GM12878 (cell line): ENCODE measurements at regions not wholly inside any gene's neighbourhood (a gene's known extent, or its start where the extent isn't known, plus 50 kb on each side); places are given as distances from the start of the nearest gene placed in this dataset.

Source experiments
- ATAC-seq: fragments of 200-7000 bp; cut with Tn5 transposase; 3 replicates; pipeline ENCODE4 v1.9.1; 2020; ENCODE audit warnings: mild to moderate bottlenecking, moderate library complexity
- BruUV-seq: library from RNA; stranded (reverse); fragments of 400-500 nt; replicated peaks from 2 replicates; lab custom pipeline; 2021; lab: Mats Ljungman, UMichigan
- CTCF ChIA-PET: fragments of 300-600 bp; sonication (Branson Sonifier 250); formaldehyde crosslinking; extraction: SDS; loops from one replicate; lab custom pipeline; 2021; ENCODE audit warnings: inconsistent platforms; lab: Yijun Ruan, JAX
- POLR2A ChIA-PET: fragments of 350-600 bp; formaldehyde crosslinking; extraction: SDS; loops from one replicate; lab custom pipeline; 2021; ENCODE audit warnings: inconsistent platforms; lab: Charles Lee
- RAD21 ChIA-PET: fragments of 300-600 bp; sonication (Branson Sonifier 250); formaldehyde crosslinking; loops from one replicate; lab custom pipeline; 2023; ENCODE audit warnings: antibody characterized with exemption; ENCODE audit not compliant: unreplicated experiment; lab: Charles Lee
- SMC1A ChIA-PET: fragments of 300-600 bp; sonication (Branson Sonifier 250); formaldehyde crosslinking; loops from one replicate; lab custom pipeline; 2023; ENCODE audit not compliant: unreplicated experiment, uncharacterized antibody; lab: Charles Lee
- DNase-seq: peaks from one replicate; pipeline ENCODE4 v3.0.0-alpha.2; 2011; ENCODE audit warnings: low read depth, low spot score
- FAIRE-seq: peaks from 3 replicates; lab custom pipeline; 2011; peaks lifted over from hg19 to GRCh38; lab: Jason Lieb, UNC
- H2AFZ ChIP-seq: 2 replicates; pipeline ENCODE4 v1.6.0; 2011; ENCODE audit warnings: low read depth, low read length, control low read depth; ENCODE audit not compliant: control insufficient read depth
- H3K27ac ChIP-seq: 2 replicates; pipeline ENCODE4 v1.5.1; 2011; ENCODE audit warnings: control low read depth; ENCODE audit not compliant: control insufficient read depth, insufficient read depth
- H3K27me3 ChIP-seq, 2 experiments: replicated peaks in 1 of 2; 2 replicates each; pipeline versions ENCODE4 v1.6.0 to v1.6.1; 2011; ENCODE audit warnings: low read length in 1 of 2; ENCODE audit not compliant: control insufficient read depth in 2 of 2, insufficient read depth in 2 of 2
- H3K36me3 ChIP-seq, 2 experiments: 2 replicates each; pipeline ENCODE4 v1.5.1; 2011; ENCODE audit warnings: low read length in 1 of 2; ENCODE audit not compliant: control insufficient read depth in 2 of 2, insufficient read depth in 2 of 2
- H3K4me1 ChIP-seq: 2 replicates; pipeline ENCODE4 v1.6.1; 2011; ENCODE audit warnings: mild to moderate bottlenecking, low read length, moderate library complexity, mixed read lengths; ENCODE audit not compliant: control insufficient read depth, insufficient read depth
- H3K4me2 ChIP-seq: 2 replicates; pipeline ENCODE4 v1.6.0; 2011; ENCODE audit warnings: control low read depth; ENCODE audit not compliant: control insufficient read depth, insufficient read depth
- H3K4me3 ChIP-seq: fragments of 200-600 bp; sonication (generic); 2 replicates; pipeline ENCODE4 v1.5.1; 2016
- H3K79me2 ChIP-seq: 2 replicates; pipeline ENCODE4 v1.6.0; 2011; ENCODE audit warnings: low read length; ENCODE audit not compliant: control insufficient read depth, insufficient read depth
- H3K9ac ChIP-seq: 2 replicates; pipeline ENCODE4 v1.8.0; 2011; ENCODE audit warnings: low read length, control low read depth, mixed read lengths; ENCODE audit not compliant: control insufficient read depth, insufficient read depth
- H3K9me3 ChIP-seq: replicated peaks from 3 replicates; pipeline ENCODE4 v1.5.1; 2011; ENCODE audit warnings: mild to moderate bottlenecking, low read length; ENCODE audit not compliant: control insufficient read depth, insufficient read depth
- H4K20me1 ChIP-seq: 2 replicates; pipeline ENCODE4 v1.6.0; 2011; ENCODE audit not compliant: control insufficient read depth, insufficient read depth
- EGR1 ChIP-seq, 2 experiments: IDR thresholded peaks; 1 replicate in 1 of 2; 2 replicates in 1 of 2; pipeline ENCODE4 v1.6.1; 2011 to 2012; ENCODE audit warnings: low read depth in 2 of 2, low read length in 2 of 2, borderline replicate concordance in 1 of 2, mild to moderate bottlenecking in 1 of 2, moderate library complexity in 1 of 2
- FOS ChIP-seq: IDR thresholded peaks from 3 replicates; pipeline ENCODE4 v1.6.1; 2011; ENCODE audit warnings: borderline replicate concordance; ENCODE audit not compliant: insufficient read length; ENCODE audit errors: extremely low read depth
- FOXM1 ChIP-seq: IDR thresholded peaks from 2 replicates; pipeline ENCODE4 v1.6.1; 2012; ENCODE audit warnings: low read depth, mild to moderate bottlenecking, inconsistent platforms, low read length, moderate library complexity
- NFYB ChIP-seq: IDR thresholded peaks from 2 replicates; pipeline ENCODE4 v1.6.1; 2011; ENCODE audit warnings: low read depth, mild to moderate bottlenecking, low read length, improper control_type of control experiment, moderate library complexity; ENCODE audit not compliant: insufficient read depth
- NR2C1 ChIP-seq: fragments of 450-650 bp; IDR thresholded peaks from 2 replicates; pipeline ENCODE4 v1.6.1; 2017; ENCODE audit warnings: antibody characterized with exemption, mild to moderate bottlenecking, moderate library complexity
- TCF12 ChIP-seq: IDR thresholded peaks from 2 replicates; pipeline ENCODE4 v1.6.1; 2011; ENCODE audit warnings: low read depth, mild to moderate bottlenecking, low read length
- WGBS: methylation state at CpG from one replicate; pipeline ENCODE4 v1.1.6; 2016; ENCODE audit warnings: low lambda C conversion rate; ENCODE audit not compliant: insufficient replicate concordance, insufficient coverage; ENCODE audit errors: missing lambda C conversion rate; 5-methylcytosine and 5-hydroxymethylcytosine counted together
- in situ Hi-C: fragments of 300-500 bp; cut with MboI; formaldehyde crosslinking; loops from 9 replicates; pipeline ENCODE4 v1.14.3; 2018; ENCODE audit warnings: mixed read lengths
- intact Hi-C: fragments of 100-400 bp; cut with micrococcal nuclease; formaldehyde crosslinking; loops from one replicate; pipeline ENCODE4 v1.14.2; 2022; ENCODE audit not compliant: unreplicated experiment
- TF ChIP-seq, protein P1 (sequence below): fragments of 450-650 bp; IDR thresholded peaks from 2 replicates; pipeline ENCODE4 v1.6.1; 2017; ENCODE audit warnings: borderline replicate concordance
- TF ChIP-seq, protein P2 (sequence below): fragments of 450-650 bp; IDR thresholded peaks from 2 replicates; pipeline ENCODE4 v1.6.1; 2016; ENCODE audit warnings: mild to moderate bottlenecking
- TF ChIP-seq, protein P3 (sequence below): IDR thresholded peaks from 2 replicates; pipeline ENCODE4 v1.6.1; 2012; ENCODE audit warnings: mild to moderate bottlenecking, low read depth, low read length

DNA sequence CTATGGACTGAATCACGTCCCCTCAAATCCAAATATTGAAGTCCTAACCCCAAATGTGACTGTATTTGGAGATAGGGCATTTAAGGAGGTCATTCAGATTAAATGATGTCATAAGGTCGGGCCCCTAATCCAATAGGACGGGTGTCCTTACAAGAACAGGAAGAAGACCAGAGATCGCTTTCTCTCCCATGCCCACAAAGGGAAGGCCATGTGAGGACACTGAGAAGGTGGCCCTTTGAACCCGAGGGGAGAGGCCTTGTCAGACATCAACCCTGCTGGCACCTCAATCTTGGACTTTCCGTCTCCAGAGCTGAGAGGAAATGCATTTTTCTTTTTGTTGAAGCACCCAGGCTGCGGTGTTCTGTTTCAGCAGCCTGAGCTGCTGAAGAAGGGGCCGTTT, 72.3 kb upstream of the KLF6 start:
- ChIA-PET RAD21 (no interaction called here), CTCF (no interaction called here), SMC1A (interaction anchor here (12.8 kb wide), 1 partner anchor 14 kb away, joined by 295 read pairs; no protein-coding TSS in a partner anchor), POLR2A (interaction anchor here (0.5 kb wide), 1 partner anchor 1995 kb away, joined by 3 read pairs; no protein-coding TSS in a partner anchor)
- peaks cover 8% of the 10 kb centered on the region for H3K4me1 ChIP-seq
- H3K4me3 ChIP-seq, result no peak overlapping the region
- 62% methylated on average over 8 of the region's 8 CpGs for WGBS
- no peak overlapping the region for H3K4me2 ChIP-seq
- H3K27me3 ChIP-seq, result no peaks in the 10 kb centered on the region
- no peak overlapping the region for H2AFZ ChIP-seq
- no peaks in the 10 kb centered on the region for H3K79me2 ChIP-seq
- H3K27ac ChIP-seq, result no peak overlapping the region
- no peak overlapping the region for H3K9ac ChIP-seq
- H3K9me3 ChIP-seq, result no peaks in the 10 kb centered on the region; the same call in 2 of the 3 replicates
- H3K36me3 ChIP-seq, result no peaks in the 10 kb centered on the region
- in situ Hi-C loops, result no loop called here
- no TSS peak for BruUV-seq
- intact Hi-C loops, result no loop called here
- no peak for TF ChIP-seq FOXM1
- TF ChIP-seq FOS, result no peak
- TF ChIP-seq TCF12, result no peak
- TF ChIP-seq NR2C1, result no peak
- TF ChIP-seq, all 136 proteins: peak for 0
- FAIRE-seq, result no peak
- no peak for ATAC-seq
- DNase-seq, result no peak
- no peaks in the 10 kb centered on the region for H4K20me1 ChIP-seq

DNA sequence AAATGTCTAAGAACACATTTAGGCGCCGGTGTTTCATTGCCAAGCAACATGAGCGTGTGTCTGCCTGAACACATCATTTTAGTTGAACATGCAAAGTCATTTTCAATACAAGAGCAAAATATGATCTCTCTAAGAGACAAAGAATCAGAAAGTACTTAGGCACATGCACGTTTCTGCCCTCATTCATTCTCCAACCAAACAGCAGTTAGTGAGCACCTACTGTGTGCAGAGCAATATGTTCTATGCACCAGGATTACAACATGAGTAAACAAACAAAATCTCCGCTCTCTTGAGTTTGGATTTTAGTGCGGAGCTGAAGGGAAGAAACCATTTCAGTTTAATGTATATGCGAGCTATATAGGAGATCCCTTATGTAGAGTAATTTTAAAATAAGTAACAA, 71.6 kb upstream of the KLF6 start:
- no peak for DNase-seq
- WGBS, result 83% methylated on average over 7 of the region's 7 CpGs
- no peaks in the 10 kb centered on the region for H3K9me3 ChIP-seq
- H3K4me3 ChIP-seq, result no peak overlapping the region
- FAIRE-seq, result no peak
- no peak overlapping the region for H3K27ac ChIP-seq
- no peaks in the 10 kb centered on the region for H3K27me3 ChIP-seq
- no peak for ATAC-seq
- no peaks in the 10 kb centered on the region for H3K79me2 ChIP-seq
- ChIA-PET SMC1A (interaction anchor here (12.8 kb wide), 1 partner anchor 15 kb away, joined by 295 read pairs; no protein-coding TSS in a partner anchor), POLR2A (no interaction called here), RAD21 (interaction anchor here (6.5 kb wide), 1 partner anchor 9 kb away, joined by 52 read pairs; no protein-coding TSS in a partner anchor), CTCF (interaction anchor here (1.5 kb wide), 1 partner anchor 9 kb away, joined by 4 read pairs; no protein-coding TSS in a partner anchor)
- peaks cover 15% of the 10 kb centered on the region for H3K4me1 ChIP-seq
- no peaks in the 10 kb centered on the region for H3K36me3 ChIP-seq
- no peak overlapping the region for H2AFZ ChIP-seq
- no peak overlapping the region for H3K4me2 ChIP-seq
- in situ Hi-C loops, result no loop called here
- no peak overlapping the region for H3K9ac ChIP-seq
- intact Hi-C loops, result no loop called here
- BruUV-seq, result no TSS peak
- H4K20me1 ChIP-seq, result no peaks in the 10 kb centered on the region
- no peak for TF ChIP-seq EGR1 (IDR thresholded peaks at IDR 0.05; ENCODE audit: borderline replicate concordance in 1 of 2, low read depth in 2 of 2, low read length in 2 of 2)
- TF ChIP-seq, protein P1, sequence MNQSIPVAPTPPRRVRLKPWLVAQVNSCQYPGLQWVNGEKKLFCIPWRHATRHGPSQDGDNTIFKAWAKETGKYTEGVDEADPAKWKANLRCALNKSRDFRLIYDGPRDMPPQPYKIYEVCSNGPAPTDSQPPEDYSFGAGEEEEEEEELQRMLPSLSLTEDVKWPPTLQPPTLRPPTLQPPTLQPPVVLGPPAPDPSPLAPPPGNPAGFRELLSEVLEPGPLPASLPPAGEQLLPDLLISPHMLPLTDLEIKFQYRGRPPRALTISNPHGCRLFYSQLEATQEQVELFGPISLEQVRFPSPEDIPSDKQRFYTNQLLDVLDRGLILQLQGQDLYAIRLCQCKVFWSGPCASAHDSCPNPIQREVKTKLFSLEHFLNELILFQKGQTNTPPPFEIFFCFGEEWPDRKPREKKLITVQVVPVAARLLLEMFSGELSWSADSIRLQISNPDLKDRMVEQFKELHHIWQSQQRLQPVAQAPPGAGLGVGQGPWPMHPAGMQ, result no peak
- no peak for TF ChIP-seq NFYB
- TF ChIP-seq, protein P2, sequence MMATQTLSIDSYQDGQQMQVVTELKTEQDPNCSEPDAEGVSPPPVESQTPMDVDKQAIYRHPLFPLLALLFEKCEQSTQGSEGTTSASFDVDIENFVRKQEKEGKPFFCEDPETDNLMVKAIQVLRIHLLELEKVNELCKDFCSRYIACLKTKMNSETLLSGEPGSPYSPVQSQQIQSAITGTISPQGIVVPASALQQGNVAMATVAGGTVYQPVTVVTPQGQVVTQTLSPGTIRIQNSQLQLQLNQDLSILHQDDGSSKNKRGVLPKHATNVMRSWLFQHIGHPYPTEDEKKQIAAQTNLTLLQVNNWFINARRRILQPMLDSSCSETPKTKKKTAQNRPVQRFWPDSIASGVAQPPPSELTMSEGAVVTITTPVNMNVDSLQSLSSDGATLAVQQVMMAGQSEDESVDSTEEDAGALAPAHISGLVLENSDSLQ, result no peak
- TF ChIP-seq, protein P3, sequence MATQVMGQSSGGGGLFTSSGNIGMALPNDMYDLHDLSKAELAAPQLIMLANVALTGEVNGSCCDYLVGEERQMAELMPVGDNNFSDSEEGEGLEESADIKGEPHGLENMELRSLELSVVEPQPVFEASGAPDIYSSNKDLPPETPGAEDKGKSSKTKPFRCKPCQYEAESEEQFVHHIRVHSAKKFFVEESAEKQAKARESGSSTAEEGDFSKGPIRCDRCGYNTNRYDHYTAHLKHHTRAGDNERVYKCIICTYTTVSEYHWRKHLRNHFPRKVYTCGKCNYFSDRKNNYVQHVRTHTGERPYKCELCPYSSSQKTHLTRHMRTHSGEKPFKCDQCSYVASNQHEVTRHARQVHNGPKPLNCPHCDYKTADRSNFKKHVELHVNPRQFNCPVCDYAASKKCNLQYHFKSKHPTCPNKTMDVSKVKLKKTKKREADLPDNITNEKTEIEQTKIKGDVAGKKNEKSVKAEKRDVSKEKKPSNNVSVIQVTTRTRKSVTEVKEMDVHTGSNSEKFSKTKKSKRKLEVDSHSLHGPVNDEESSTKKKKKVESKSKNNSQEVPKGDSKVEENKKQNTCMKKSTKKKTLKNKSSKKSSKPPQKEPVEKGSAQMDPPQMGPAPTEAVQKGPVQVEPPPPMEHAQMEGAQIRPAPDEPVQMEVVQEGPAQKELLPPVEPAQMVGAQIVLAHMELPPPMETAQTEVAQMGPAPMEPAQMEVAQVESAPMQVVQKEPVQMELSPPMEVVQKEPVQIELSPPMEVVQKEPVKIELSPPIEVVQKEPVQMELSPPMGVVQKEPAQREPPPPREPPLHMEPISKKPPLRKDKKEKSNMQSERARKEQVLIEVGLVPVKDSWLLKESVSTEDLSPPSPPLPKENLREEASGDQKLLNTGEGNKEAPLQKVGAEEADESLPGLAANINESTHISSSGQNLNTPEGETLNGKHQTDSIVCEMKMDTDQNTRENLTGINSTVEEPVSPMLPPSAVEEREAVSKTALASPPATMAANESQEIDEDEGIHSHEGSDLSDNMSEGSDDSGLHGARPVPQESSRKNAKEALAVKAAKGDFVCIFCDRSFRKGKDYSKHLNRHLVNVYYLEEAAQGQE, result no peak
